GM19324 (cell line): ENCODE measurements at regions not wholly inside any gene's neighbourhood (a gene's known extent, or its start where the extent isn't known, plus 50 kb on each side); places are given as distances from the start of the nearest gene placed in this dataset.

Source experiments
- ATAC-seq: cut with Tn5 transposase; IDR thresholded peaks from one replicate; pipeline ENCODE4 v1.9.1; 2021; ENCODE audit warnings: mild to moderate bottlenecking, moderate library complexity; ENCODE audit not compliant: unreplicated experiment, low FRiP score

DNA sequence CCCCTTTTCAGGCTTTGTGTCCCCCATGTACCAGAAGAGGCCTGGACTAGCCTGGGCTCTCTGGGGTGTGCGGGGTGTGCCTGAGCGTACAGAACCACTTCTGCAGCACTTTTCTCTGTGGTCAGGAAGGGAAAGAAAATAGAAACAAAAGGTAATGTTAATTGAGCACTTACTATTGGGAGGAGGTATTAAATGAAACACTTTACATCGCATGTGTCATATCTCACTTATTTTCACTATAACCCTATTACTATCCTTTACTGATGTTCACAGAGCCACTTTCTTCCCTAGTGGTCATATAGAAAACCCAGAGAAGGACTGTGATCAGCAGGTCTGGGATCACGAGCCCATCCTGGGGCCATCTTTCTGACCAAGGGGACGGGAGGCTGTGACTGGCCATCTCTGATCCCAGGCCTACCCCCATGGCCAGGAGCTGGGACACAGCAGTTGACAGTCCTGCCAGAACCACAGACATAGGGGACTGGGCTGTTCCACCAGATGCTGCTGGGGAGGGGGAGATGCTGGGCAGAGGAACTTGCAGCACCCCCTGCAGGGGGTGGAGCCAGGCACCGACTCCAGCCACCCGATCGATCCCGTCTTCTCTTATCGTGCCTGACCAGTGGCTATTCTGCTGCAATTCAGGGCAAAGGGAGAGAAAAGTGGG lies 107.6 kb downstream of the VEGFA start:
- no peak for ATAC-seq

DNA sequence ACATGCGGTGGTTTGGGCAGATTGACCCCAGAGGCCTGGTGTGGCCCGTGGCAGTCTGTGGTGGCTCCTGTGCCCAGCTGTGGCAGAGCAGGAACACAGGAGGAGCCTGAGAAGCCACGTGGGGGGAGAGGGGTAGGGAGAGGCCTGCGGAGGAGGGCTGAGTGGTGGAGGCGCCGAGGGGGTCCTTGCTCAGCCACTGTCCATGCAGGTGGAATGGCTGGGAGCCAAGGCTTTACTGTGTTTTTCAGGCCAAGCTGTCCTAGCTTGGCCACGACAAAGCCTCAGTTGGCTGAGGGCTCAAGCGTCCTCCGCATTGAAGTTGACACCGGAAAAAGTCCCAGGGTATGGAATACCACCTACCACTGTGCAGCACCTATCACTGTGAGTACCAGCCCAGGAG lies 107.0 kb downstream of the VEGFA start:
- ATAC-seq: no peak

GRCh38 chr6:43876602-43877001 lies 106.6 kb downstream of the VEGFA start:
- ATAC-seq: no peak

- no peak for ATAC-seq
Observed at GRCh38 chr6:43875849-43876572, 106.0 kb downstream of the VEGFA start.

DNA sequence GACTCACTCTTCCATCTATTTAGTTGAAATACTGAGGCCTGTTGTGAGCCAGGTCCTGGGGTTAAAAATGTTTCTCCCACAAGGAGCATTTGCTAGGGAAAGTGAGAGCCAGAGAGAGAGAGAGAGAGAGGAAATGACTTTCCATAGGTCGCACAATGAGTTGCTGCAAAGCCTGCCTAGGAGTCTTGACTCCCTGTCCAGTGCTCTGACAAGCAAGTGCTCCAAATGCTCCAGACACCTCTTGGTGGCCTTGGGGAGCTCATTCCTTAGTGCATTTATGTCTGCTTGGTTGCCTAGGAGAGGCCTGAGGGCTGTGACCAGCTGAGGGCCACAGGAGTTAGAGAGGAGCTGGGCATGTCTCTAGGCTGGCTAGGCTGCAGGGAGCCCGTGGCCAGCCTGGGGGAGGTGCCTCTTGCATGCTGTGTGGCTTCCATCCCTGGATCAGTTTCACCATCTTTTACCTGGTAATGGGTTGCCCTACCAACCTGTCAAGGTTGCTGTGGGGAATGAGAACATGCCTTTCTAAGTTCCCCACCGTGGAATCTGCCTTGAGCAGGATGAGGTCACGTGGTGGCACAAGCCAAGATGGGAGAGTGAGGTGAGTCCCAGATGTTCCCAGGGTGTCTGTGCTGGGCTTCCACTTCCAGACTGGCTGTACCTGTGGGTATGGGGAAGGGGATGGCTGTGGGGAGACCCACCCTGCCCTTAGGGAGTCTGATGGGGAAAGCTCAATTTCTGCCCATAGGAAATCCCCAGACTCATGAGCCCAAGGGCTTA lies 105.0 kb downstream of the VEGFA start:
- ATAC-seq: no peak

DNA sequence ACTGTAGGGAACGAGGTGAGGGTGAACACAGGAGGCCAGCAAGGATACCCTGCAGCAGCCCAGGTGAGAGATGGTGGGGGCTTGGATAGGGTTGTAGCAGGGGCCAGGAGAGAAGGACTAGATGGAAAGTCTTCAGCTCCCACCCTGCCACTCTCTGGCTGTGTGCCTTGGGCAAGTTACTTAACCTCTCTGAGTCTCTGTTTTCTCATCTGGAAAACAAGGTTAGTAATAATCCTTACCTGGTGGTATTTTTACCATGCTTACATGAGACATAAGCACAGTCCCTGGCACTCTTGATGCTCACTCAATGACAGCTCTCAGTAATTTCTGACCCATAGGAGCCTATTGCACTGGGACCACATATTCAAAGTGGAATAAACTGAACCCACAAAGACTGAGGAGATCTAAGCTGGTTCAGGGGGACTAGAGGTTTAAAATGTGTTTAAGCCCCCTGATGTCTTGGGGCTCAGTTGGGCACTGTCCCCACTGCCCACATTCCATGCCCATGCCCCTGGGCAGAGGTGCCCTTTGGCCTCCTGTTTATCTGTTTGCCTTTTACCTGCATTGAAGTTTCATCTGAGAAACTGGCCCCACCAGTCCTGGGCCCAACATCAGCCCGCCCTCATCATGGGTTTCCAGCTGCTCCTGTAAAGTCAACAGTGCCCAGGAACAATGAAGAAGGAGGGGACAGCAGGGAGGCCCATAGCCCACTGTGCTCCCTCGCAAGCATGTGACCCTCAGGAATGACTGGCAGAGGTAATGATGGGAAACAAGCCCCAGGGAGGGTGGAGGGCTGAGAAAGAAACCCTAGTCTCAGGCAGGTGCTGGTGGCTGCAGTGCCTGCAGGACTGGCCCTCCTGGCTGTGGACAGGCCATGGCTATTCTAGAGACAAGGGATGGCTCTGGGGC lies 104.0 kb downstream of the VEGFA start:
- no peak for ATAC-seq

- ATAC-seq: no peak
Observed at GRCh38 chr6:43871933-43872332, 101.9 kb downstream of the VEGFA start.

- ATAC-seq: no peak
Observed at GRCh38 chr6:43871284-43871683, 101.3 kb downstream of the VEGFA start.

GRCh38 chr6:43870660-43871061 lies 100.7 kb downstream of the VEGFA start:
- ATAC-seq: no peak

DNA sequence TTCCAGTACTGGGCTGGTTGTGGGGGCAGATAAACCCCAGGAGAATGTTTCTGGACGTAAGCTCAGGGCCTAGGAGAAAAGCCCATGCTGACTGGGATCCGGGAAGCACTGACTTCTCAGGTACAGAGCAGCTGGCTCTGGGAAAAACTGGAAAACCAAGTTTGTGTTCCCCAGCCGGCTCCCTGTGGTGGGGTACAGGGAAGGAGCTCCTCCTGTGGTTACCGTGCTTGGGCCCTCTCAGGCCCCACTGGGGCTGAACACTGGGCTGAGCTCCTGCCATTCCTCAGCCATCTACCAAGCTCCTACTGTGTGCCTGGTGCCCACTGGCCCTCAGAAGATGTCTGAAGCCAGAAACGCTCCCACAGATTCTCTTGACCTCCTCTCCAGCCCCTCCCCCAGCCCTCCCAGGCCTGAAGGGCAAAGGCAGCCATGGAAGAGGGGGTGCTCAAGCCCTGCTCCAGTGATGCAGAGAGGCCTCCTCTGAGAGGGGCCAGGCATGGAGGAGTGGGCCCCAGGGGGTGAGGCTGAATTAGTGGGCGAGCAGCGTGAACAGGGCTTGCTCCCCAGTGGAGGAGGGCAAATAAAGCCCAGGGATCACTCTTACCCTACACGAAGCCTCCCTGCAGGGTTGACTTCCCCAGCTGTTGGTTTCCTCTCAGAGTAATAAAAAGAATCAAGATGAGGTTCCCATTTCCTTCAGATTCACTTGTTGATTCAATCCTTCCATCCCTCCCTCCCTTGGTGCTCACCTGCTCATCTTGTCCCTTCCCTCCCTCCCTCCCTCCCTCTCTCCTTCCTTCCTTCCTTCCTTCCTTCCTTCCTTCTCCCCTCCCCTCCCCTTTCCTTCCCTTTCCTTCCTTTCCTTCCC lies 100.0 kb downstream of the VEGFA start:
- no peak for ATAC-seq

DNA sequence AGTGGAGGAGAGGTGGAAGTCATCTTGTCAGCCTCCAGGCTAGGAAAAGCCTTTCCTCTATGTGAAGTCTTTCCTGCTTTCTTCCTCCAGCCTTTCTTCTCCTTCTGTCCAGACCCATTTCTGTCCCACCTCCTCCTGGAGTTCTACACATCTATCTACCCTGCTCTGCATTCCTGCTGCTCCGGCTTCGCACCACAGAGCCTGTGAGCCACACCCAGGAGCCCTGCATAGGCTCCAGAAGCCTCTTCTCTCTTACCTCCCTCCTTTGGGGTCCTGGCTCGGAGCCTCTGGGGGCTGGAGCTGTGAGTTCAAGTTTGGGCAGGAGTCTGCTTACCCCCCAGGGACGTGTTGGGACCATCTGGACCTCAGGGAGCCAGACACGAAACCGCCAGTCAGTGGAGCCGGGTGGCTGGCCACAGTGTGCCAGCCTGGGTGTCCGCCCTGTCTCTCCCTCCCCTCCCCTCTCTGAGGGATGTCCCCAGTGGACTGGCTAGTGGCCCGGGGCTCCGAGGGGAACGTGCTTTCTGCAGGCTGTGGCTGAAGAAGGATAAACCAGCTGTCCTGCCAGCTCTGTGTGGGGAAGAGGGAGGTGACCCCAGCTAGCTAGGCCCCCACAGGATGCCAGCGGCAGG lies 99.2 kb downstream of the VEGFA start:
- no peak for ATAC-seq

DNA sequence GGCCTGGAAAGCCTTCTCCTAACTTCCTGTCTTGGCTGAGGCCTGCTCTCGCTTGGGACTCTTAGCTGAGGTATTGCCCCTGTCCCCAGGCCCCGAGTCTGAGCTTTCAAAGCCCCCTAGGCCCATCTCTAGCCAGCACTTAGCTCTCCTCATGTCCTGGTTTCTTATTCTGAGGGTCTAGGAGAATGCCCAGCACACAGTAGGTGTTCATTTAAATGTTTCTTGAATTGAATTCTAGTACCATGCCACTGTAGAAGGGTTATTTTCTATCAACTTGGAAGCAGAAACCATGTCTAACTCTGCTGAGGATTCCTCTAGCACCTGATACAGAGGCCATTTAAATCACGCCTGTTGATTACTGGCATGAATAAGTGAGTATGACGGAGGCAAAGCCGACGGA lies 98.5 kb downstream of the VEGFA start:
- no peak for ATAC-seq

DNA sequence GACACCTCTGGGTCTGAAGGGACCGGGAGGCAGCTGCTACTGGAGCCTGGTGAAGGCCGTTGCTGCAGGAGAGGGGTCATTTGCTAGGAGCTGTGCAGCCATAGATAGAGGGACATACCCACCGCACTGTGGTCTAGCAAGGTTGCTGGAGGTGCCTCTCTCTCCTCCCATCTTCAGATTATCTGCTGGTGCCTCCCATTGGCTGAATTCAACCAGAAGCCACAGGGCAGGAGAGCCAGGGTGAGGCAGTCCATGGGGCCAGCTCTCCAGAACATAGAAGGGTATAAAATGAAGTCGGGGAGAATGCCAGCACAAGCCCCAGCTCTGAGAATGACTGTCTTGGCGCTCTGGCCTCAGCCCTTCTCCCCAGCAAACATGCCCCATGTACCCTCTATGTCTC lies 98.0 kb downstream of the VEGFA start:
- ATAC-seq: no peak

DNA sequence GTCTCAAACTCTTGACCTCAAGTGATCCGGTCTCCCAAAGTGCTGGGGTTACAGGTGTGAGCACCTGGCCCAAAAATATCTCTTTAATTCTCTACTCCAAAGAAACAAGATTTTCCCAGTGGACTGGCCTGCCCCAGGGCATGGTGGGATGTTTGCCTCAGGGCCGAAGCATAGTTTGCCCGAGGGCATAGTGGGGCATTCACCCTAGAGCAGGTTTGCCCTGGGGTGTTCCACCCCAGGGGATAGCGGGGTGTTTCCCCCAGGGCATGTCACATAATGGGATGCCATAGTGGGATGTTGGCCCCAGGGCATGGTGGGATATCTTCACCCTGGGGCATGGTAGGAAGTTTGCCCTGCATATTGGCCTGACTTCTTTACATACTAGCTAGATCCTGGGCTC lies 97.2 kb downstream of the VEGFA start:
- no peak for ATAC-seq

GRCh38 chr6:43865932-43866645 lies 96.1 kb downstream of the VEGFA start:
- ATAC-seq: no peak

- ATAC-seq: no peak
Observed at GRCh38 chr6:43865086-43865485, 95.1 kb downstream of the VEGFA start.

DNA sequence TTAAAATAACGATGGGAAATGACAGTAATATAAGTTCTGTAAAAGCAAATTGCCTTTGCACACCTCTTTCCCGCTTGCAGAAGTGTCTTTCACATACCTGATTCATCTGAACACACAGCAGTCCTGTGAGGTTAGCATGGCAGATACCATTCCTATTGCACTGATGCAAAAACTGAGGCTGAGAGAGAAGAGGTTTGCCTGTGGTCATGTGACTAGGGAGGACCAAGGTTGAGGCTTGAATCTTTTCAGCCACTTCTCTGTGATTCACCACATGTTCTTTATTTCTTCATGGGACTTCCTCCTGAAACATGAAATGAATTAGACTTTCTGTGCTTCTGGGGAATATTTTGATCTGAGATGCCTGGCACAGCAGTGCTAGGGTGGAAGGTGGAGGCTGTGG lies 92.9 kb downstream of the VEGFA start:
- ATAC-seq: no peak

GRCh38 chr6:43861212-43861894 lies 91.3 kb downstream of the VEGFA start:
- ATAC-seq: no peak
